Spleen (tissue), 11 donors: ENCODE measurements at regions not wholly inside any gene's neighbourhood (a gene's known extent, or its start where the extent isn't known, plus 50 kb on each side); places are given as distances from the start of the nearest gene placed in this dataset.

Experiments used
- DNase-seq: peaks from one replicate; pipeline ENCODE4 v3.0.0-alpha.2; 2020
- H3K27ac ChIP-seq, 8 donors: fragments of 200-600 bp; sonication (generic) in 7 of 8; 1 replicate in 4 of 8; 2 replicates in 4 of 8; pipeline versions ENCODE4 v1.5.0 to v1.8.0; 2016 to 2021; ENCODE audit warnings: inconsistent platforms in 4 of 8, mild to moderate bottlenecking in 4 of 8, moderate library complexity in 1 of 8
- H3K27me3 ChIP-seq, 7 donors: fragments of 200-600 bp; sonication (generic) in 6 of 7; replicated peaks in 1 of 7; 1 replicate in 4 of 7; 2 replicates in 3 of 7; pipeline versions ENCODE4 v1.5.0 to v1.8.0; 2016 to 2021; ENCODE audit warnings: inconsistent platforms in 3 of 7, mild to moderate bottlenecking in 1 of 7
- H3K36me3 ChIP-seq, 6 donors: fragments of 200-600 bp; sonication (generic) in 5 of 6; 1 replicate in 4 of 6; 2 replicates in 2 of 6; pipeline versions ENCODE4 v1.5.0 to v1.8.0; 2016 to 2021; ENCODE audit warnings: inconsistent platforms in 2 of 6
- H3K4me1 ChIP-seq, 6 donors: fragments of 200-600 bp; sonication (generic) in 5 of 6; 1 replicate in 3 of 6; 2 replicates in 3 of 6; pipeline versions ENCODE4 v1.5.0 to v1.8.0; 2016 to 2021; ENCODE audit warnings: inconsistent platforms in 3 of 6
- H3K4me3 ChIP-seq, 8 donors: fragments of 200-600 bp; sonication (generic) in 7 of 8; 1 replicate in 4 of 8; 2 replicates in 4 of 8; pipeline versions ENCODE4 v1.5.0 to v1.8.0; 2016 to 2021; ENCODE audit warnings: inconsistent platforms in 4 of 8, mild to moderate bottlenecking in 4 of 8, moderate library complexity in 2 of 8
- H3K9me3 ChIP-seq, 8 donors: fragments of 200-600 bp; sonication (generic) in 7 of 8; 1 replicate in 4 of 8; 2 replicates in 4 of 8; pipeline versions ENCODE4 v1.5.0 to v1.8.0; 2016 to 2021; ENCODE audit warnings: inconsistent platforms in 4 of 8
- POLR2A ChIP-seq, 3 donors: fragments of 450-650 bp; IDR thresholded peaks; one replicate each; pipeline ENCODE4 v1.5.1; 2017; ENCODE audit warnings: antibody characterized with exemption in 3 of 3, mild to moderate bottlenecking in 1 of 3
- POLR2AphosphoS5 ChIP-seq, 3 donors: sonication (generic); formaldehyde crosslinking; IDR thresholded peaks; one replicate each; pipeline ENCODE4 v1.5.1; 2017; ENCODE audit warnings: antibody characterized with exemption in 3 of 3
- WGBS, 5 donors: extraction: QIAGEN DNeasy Blood & Tissue Kit in 3 of 5; methylation state at CpG; one replicate each; pipeline versions ENCODE4 v1.1.5 to v1.1.7; 2013 to 2018; 5-methylcytosine and 5-hydroxymethylcytosine counted together
- intact Hi-C: fragments of 100-400 bp; cut with DNase I; formaldehyde crosslinking; loops from one replicate; pipeline ENCODE4 v1.15.0; 2023; ENCODE audit warnings: low total_unique reads
- TF ChIP-seq, protein P1 (sequence below), 11 experiments: fragments of 200-600 bp in 7 of 11; fragments of 450-650 bp in 4 of 11; sonication (generic) in 4 of 11; IDR thresholded peaks in 8 of 11; conservative IDR thresholded peaks in 3 of 11; 1 replicate in 7 of 11; 2 replicates in 4 of 11; pipeline versions ENCODE4 v1.4.0 to v1.8.0; 2016 to 2021; ENCODE audit warnings: antibody characterized with exemption in 11 of 11, inconsistent platforms in 4 of 11, mild to moderate bottlenecking in 1 of 11
- donor health status: healthy with polysubstance abuse.
- donor health status: DM: no; HTN: no; CAD: no; lungs with moderate emphysema.
- donor health status: DM: no; HTN: no; CAD: no.
- donor health status: Bipolar disorder and iron deficiency.
- donor health status: healthy.
- donor health status: DM: no; HTN: no; CAD: no.
- donor health status: DM: yes; HTN: yes; CAD: no.

DNA sequence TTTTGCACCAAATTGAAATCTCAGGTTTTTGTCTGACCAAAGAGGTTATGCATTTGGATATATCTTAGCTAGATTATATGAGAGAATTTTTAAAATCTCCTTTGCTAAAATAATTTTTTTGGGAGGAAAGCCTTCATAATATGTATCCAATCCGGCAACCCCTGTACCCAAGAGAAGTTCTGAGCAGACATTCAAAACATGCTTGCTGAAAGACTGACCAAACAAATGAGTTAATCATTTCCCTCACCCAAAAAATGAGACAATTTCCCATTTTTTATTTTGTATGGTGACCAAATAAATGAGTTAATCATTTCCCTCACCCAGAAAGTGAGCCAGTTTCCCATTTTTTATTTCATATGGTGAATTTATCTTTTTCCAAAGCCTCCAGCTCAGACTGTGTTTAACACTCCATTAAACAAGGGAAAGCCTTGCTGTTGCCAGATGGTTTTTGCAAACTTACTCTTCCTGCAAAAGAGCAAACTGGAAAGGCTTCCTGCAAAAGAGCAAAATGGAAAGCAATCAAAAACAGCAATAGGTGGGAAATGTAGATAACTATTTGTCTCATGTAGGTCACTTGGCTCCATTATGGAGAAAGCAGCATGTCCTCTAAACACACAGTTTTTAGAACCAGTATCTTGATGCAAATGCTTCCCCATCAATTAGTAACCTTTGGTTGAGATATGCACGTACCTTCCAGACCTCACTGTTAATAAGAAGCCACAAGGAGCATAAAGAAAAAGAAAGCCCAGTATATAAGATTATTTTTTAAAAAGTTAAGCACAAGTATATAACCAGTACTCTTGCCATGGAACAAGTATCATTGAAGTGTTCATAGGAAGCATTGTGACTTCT, 78.4 kb upstream of the OSTN start:
- TF ChIP-seq, protein P1, sequence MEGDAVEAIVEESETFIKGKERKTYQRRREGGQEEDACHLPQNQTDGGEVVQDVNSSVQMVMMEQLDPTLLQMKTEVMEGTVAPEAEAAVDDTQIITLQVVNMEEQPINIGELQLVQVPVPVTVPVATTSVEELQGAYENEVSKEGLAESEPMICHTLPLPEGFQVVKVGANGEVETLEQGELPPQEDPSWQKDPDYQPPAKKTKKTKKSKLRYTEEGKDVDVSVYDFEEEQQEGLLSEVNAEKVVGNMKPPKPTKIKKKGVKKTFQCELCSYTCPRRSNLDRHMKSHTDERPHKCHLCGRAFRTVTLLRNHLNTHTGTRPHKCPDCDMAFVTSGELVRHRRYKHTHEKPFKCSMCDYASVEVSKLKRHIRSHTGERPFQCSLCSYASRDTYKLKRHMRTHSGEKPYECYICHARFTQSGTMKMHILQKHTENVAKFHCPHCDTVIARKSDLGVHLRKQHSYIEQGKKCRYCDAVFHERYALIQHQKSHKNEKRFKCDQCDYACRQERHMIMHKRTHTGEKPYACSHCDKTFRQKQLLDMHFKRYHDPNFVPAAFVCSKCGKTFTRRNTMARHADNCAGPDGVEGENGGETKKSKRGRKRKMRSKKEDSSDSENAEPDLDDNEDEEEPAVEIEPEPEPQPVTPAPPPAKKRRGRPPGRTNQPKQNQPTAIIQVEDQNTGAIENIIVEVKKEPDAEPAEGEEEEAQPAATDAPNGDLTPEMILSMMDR (IDR thresholded peaks at IDR 0.05 in 8 of 11, conservative IDR thresholded peaks at IDR 0.05 in 3 of 11): no peak
- TF ChIP-seq POLR2AphosphoS5 (IDR thresholded peaks at IDR 0.05) (no peak), POLR2A (IDR thresholded peaks at IDR 0.05) (no peak)
- WGBS, 5 donors: 71 to 88% (median 79%) methylated on average over 2 of the region's 2 CpGs
- no peaks in the 10 kb centered on the region for H3K27me3 ChIP-seq
- H3K4me3 ChIP-seq: no peak overlapping the region
- no peaks in the 10 kb centered on the region for H3K36me3 ChIP-seq
- H3K27ac ChIP-seq: no peak overlapping the region
- no peaks in the 10 kb centered on the region for H3K4me1 ChIP-seq
- H3K9me3 ChIP-seq: no peaks in the 10 kb centered on the region
- no peak for DNase-seq
- intact Hi-C loops: no loop called here

DNA sequence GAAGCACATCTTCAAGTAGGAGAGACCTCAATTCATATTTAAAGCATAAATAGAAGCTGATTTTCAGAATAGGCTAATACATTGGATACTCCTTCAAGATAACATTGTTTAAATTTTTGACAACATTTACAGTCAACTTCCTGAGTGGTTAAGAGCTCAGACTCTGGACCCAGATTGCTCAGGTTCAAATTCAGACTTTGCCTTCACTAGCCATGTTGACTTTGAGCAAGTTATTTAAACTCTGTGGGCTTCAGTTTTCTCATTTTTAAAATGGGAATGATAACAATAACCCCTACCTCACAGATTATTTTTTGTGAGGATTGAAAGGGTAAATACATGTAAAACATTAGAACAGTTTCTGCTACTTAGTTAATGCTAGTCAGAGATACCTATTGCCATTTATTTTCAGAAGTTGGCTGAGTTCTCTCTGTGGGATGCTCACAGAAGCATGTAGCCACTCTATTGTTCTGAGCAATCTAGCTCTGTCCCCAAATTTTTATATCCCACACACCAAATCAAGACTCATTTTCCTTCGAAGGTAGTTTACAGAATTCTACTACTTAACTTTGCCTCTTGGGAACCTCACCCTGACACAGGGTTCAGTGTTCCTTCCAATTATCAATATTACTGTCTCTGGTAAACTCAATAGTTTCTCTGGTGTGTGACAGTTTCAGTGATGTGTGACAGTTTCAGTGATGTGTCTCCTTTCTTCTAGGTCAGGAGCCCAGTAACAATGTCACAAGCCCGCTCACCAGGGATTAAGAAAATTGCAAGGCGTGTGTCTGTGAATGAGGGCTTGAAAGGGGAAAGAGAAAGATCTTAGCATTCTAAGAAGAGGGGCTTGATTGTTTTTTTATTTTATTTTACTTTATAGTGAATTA, 79.4 kb upstream of the OSTN start:
- WGBS, 5 donors: 78 to 92% (median 80%) methylated on average over 3 of the region's 3 CpGs

DNA sequence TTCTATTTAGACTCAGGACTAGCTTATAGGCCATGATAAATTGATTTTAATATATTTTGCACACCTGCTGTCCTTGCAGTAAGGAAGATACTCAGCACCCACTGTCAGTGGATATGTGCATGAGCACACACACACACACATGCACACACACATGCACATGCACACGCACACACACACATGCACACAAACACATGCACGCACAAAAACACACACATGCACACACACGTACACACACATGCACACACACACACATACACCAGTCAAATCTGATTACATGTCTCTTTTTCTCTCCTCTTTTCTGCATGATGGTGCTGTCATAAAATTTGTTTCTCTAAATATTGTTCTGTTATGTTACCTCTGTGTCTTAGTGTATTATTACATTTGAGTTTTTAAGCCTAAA, 87.3 kb upstream of the OSTN start:
- Histone ChIP-seq H3K27ac (no peak overlapping the region), H3K27me3 (no peaks in the 10 kb centered on the region), H3K36me3 (no peaks in the 10 kb centered on the region), H3K9me3 (peaks cover 0 to 3% (median 0%) of the 10 kb centered on the region in 8 donors), H3K4me1 (no peaks in the 10 kb centered on the region), H3K4me3 (no peak overlapping the region)
- TF ChIP-seq POLR2A (IDR thresholded peaks at IDR 0.05) (no peak), POLR2AphosphoS5 (IDR thresholded peaks at IDR 0.05) (no peak)
- TF ChIP-seq, protein P1 (IDR thresholded peaks at IDR 0.05 in 8 of 11, conservative IDR thresholded peaks at IDR 0.05 in 3 of 11): no peak
- intact Hi-C loops: no loop called here
- 52 to 95% (median 63%) methylated on average over 3 of the region's 3 CpGs for WGBS, 5 donors
- no peak for DNase-seq

More for the DNA sequence above, 79.4 kb upstream of the OSTN start:
- Histone ChIP-seq H3K36me3 (no peaks in the 10 kb centered on the region), H3K27ac (no peak overlapping the region), H3K4me1 (no peaks in the 10 kb centered on the region), H3K9me3 (no peaks in the 10 kb centered on the region), H3K27me3 (no peaks in the 10 kb centered on the region), H3K4me3 (no peak overlapping the region)
- no peak for TF ChIP-seq POLR2AphosphoS5 (IDR thresholded peaks at IDR 0.05)
- TF ChIP-seq, protein P1 (IDR thresholded peaks at IDR 0.05 in 8 of 11, conservative IDR thresholded peaks at IDR 0.05 in 3 of 11): no peak
- TF ChIP-seq POLR2A (IDR thresholded peaks at IDR 0.05): no peak
- intact Hi-C loops: no loop called here
- DNase-seq: no peak

DNA sequence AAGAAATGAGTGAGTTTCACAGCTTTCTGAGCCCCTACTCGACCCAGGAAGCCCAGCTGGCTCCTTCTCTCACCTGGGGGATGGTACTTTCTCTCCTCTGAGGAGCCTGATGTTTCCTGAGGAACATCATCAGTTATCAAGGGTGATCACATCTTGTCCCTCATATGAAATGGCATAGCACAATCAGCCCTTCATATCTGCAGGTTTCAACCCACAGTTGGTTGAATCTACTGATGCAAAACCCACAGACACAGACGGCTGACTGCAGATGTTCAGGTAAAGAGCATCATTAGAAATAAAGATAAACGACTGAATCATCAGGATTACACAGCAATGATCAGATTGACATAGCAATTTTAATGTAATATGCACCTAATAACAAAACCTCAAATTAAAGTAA, 93.6 kb upstream of the OSTN start:
- Histone ChIP-seq H3K4me1 (no peaks in the 10 kb centered on the region), H3K27me3 (no peaks in the 10 kb centered on the region), H3K4me3 (no peak overlapping the region), H3K27ac (no peak overlapping the region), H3K9me3 (peaks cover 0 to 3% (median 0%) of the 10 kb centered on the region in 8 donors), H3K36me3 (no peaks in the 10 kb centered on the region)
- TF ChIP-seq POLR2A (IDR thresholded peaks at IDR 0.05): no peak
- TF ChIP-seq POLR2AphosphoS5 (IDR thresholded peaks at IDR 0.05): no peak
- TF ChIP-seq, protein P1 (IDR thresholded peaks at IDR 0.05 in 8 of 11, conservative IDR thresholded peaks at IDR 0.05 in 3 of 11): no peak
- WGBS, 5 donors: 43 to 58% (median 53%) methylated on average over 3 of the region's 3 CpGs
- intact Hi-C loops: no loop called here
- DNase-seq: no peak
